ENCODE measurements at regions not wholly inside any gene's neighbourhood (a gene's known extent, or its start where the extent isn't known, plus 50 kb on each side); places are given as distances from the start of the nearest gene placed in this dataset.

- H3K4me3 ChIP-seq (ENCODE audit: low read depth, low read length) = no peak overlapping the region
- DNase-seq (ENCODE audit: low read depth) = no peak
- TF ChIP-seq CTCF (IDR thresholded peaks at IDR 0.05; ENCODE audit: insufficient read depth, low read depth, low read length) = no peak
Observed at GRCh38 chr5:110064603-110065268, 375.0 kb downstream of the MAN2A1 start.

GRCh38 chr5:110070836-110071235, 381.1 kb downstream of the MAN2A1 start:
- DNase-seq (ENCODE audit: low read depth) = peak; percentile 49
- no peak for TF ChIP-seq CTCF (IDR thresholded peaks at IDR 0.05; ENCODE audit: insufficient read depth, low read depth, low read length)

GRCh38 chr5:110072651-110073050, 382.9 kb downstream of the MAN2A1 start:
- TF ChIP-seq CTCF (IDR thresholded peaks at IDR 0.05; ENCODE audit: insufficient read depth, low read depth, low read length) = no peak
- no peak for DNase-seq (ENCODE audit: low read depth)

More at GRCh38 chr5:110070836-110071235, 381.1 kb downstream of the MAN2A1 start:
- H3K4me3 ChIP-seq (ENCODE audit: low read depth, low read length) = no peak overlapping the region

GRCh38 chr5:110073534-110073933, 383.8 kb downstream of the MAN2A1 start:
- no peak for DNase-seq (ENCODE audit: low read depth)
- no peak overlapping the region for H3K4me3 ChIP-seq (ENCODE audit: low read depth, low read length)
- no peak for TF ChIP-seq CTCF (IDR thresholded peaks at IDR 0.05; ENCODE audit: insufficient read depth, low read depth, low read length)

More at GRCh38 chr5:110072651-110073050, 382.9 kb downstream of the MAN2A1 start:
- H3K4me3 ChIP-seq (ENCODE audit: low read depth, low read length) = no peak overlapping the region

- no peak for TF ChIP-seq CTCF (IDR thresholded peaks at IDR 0.05; ENCODE audit: insufficient read depth, low read depth, low read length)
- no peak for DNase-seq (ENCODE audit: low read depth)
- no peak overlapping the region for H3K4me3 ChIP-seq (ENCODE audit: low read depth, low read length)
Observed at GRCh38 chr5:110075656-110076055, 385.9 kb downstream of the MAN2A1 start.

GRCh38 chr5:110077147-110077546, 387.4 kb downstream of the MAN2A1 start:
- no peak for TF ChIP-seq CTCF (IDR thresholded peaks at IDR 0.05; ENCODE audit: insufficient read depth, low read depth, low read length)
- no peak for DNase-seq (ENCODE audit: low read depth)
- H3K4me3 ChIP-seq (ENCODE audit: low read depth, low read length) = no peak overlapping the region

- no peak overlapping the region for H3K4me3 ChIP-seq (ENCODE audit: low read depth, low read length)
- no peak for TF ChIP-seq CTCF (IDR thresholded peaks at IDR 0.05; ENCODE audit: insufficient read depth, low read depth, low read length)
- no peak for DNase-seq (ENCODE audit: low read depth)
Observed at GRCh38 chr5:110082194-110082593, 392.5 kb downstream of the MAN2A1 start.

Measured in fibroblast of villous mesenchyme (primary cell).